GM23338 (cell line): ENCODE measurements at regions not wholly inside any gene's neighbourhood (a gene's known extent, or its start where the extent isn't known, plus 50 kb on each side); places are given as distances from the start of the nearest gene placed in this dataset.

Source experiments
- CREB1 ChIP-seq: fragments of 250-450 bp; sonication (Bioruptor Pico); IDR thresholded peaks from 2 replicates; pipeline ENCODE4 v1.5.0; 2020; ENCODE audit warnings: low read depth, mild to moderate bottlenecking, moderate library complexity
- CTCF ChIP-seq, 2 experiments: fragments of 200-600 bp in 1 of 2; sonication (generic) in 1 of 2; conservative IDR thresholded peaks; 2 replicates each; pipeline versions ENCODE4 v1.5.1 to v1.6.1; 2016 to 2017; ENCODE audit warnings: antibody characterized with exemption in 2 of 2, low read depth in 2 of 2, mild to moderate bottlenecking in 2 of 2, moderate library complexity in 1 of 2
- ETS1 ChIP-seq: IDR thresholded peaks from 2 replicates; pipeline ENCODE4 v1.6.1; 2016; ENCODE audit warnings: antibody characterized with exemption
- EZH2 ChIP-seq: fragments of 200-600 bp; sonication (generic); IDR thresholded peaks from one replicate; pipeline ENCODE4 v1.8.0; 2017; ENCODE audit warnings: antibody characterized with exemption, mild to moderate bottlenecking, low read depth; ENCODE audit not compliant: unreplicated experiment
- EZH2phosphoT487 ChIP-seq: fragments of 200-600 bp; sonication (generic); IDR thresholded peaks from one replicate; pipeline ENCODE4 v1.8.1; 2018; ENCODE audit warnings: antibody characterized with exemption; ENCODE audit not compliant: unreplicated experiment
- JUNB ChIP-seq: IDR thresholded peaks from one replicate; pipeline ENCODE4 v1.6.1; 2016; ENCODE audit warnings: antibody characterized with exemption; ENCODE audit not compliant: unreplicated experiment
- NANOG ChIP-seq: IDR thresholded peaks from 2 replicates; pipeline ENCODE4 v1.6.1; 2016; ENCODE audit warnings: antibody characterized with exemption, borderline replicate concordance
- POLR2AphosphoS5 ChIP-seq: IDR thresholded peaks from 2 replicates; pipeline ENCODE4 v1.6.1; 2016; ENCODE audit warnings: antibody characterized with exemption, low read depth
- REST ChIP-seq: IDR thresholded peaks from one replicate; pipeline ENCODE4 v1.6.1; 2018; ENCODE audit warnings: antibody characterized with exemption; ENCODE audit not compliant: unreplicated experiment
- STAT1 ChIP-seq: IDR thresholded peaks from one replicate; pipeline ENCODE4 v1.6.1; 2016; ENCODE audit warnings: antibody characterized with exemption; ENCODE audit not compliant: unreplicated experiment
- ZNF114 ChIP-seq: fragments of 250-450 bp; sonication (Bioruptor Pico); IDR thresholded peaks from 2 replicates; pipeline ENCODE4 v1.5.0; 2020; ENCODE audit warnings: mild to moderate bottlenecking, moderate library complexity
- ZNF331 ChIP-seq: fragments of 250-450 bp; sonication (Bioruptor Pico); IDR thresholded peaks from 2 replicates; pipeline ENCODE4 v1.5.0; 2020; ENCODE audit warnings: low read depth, mild to moderate bottlenecking, moderate library complexity
- ZNF462 ChIP-seq: fragments of 250-450 bp; sonication (Bioruptor Pico); IDR thresholded peaks from 2 replicates; pipeline ENCODE4 v1.5.0; 2020; ENCODE audit warnings: mild to moderate bottlenecking, moderate library complexity

- no peak for TF ChIP-seq CTCF (conservative IDR thresholded peaks at IDR 0.05; ENCODE audit: low read depth in 2 of 2)
- TF ChIP-seq REST = no peak
- TF ChIP-seq POLR2AphosphoS5 = no peak
- no peak for TF ChIP-seq EZH2
- TF ChIP-seq JUNB = no peak
- TF ChIP-seq EZH2phosphoT487 = no peak
- TF ChIP-seq NANOG = no peak
- no peak for TF ChIP-seq ETS1
- no peak for TF ChIP-seq CREB1
- TF ChIP-seq STAT1 = no peak
- TF ChIP-seq ZNF114 = no peak
- TF ChIP-seq ZNF331 = no peak
- no peak for TF ChIP-seq ZNF462 (CRISPR knock-in tag)
Measured at GRCh38 chr12:116368196-116369194, 91.0 kb upstream of the MED13L start.
